DMS153 (cell line): ENCODE measurements at regions not wholly inside any gene's neighbourhood (a gene's known extent, or its start where the extent isn't known, plus 50 kb on each side); places are given as distances from the start of the nearest gene placed in this dataset.
A peak's percentile ranks its signal among the peaks of the same experiment; 100 is the strongest.

Source experiments
- DNase-seq: peaks from one replicate; lab custom pipeline; 2025; lab: John Stamatoyannopoulos, UW

- no peak for DNase-seq
These were observed 306.8 kb upstream of the STT3B start for GRCh38 chr3:31225923-31226322.

GRCh38 chr3:31226346-31226745 lies 306.4 kb upstream of the STT3B start:
- DNase-seq, result no peak

GRCh38 chr3:31227131-31227562 lies 305.6 kb upstream of the STT3B start:
- DNase-seq, result peak; percentile 19

- DNase-seq, result no peak
These were observed 302.1 kb upstream of the STT3B start for GRCh38 chr3:31230425-31231223.

- DNase-seq, result no peak
These were observed 300.4 kb upstream of the STT3B start for GRCh38 chr3:31232055-31233025.

- DNase-seq, result no peak
These were observed 298.6 kb upstream of the STT3B start for GRCh38 chr3:31234145-31234544.

GRCh38 chr3:31235062-31235700 lies 297.5 kb upstream of the STT3B start:
- DNase-seq, result no peak

- DNase-seq, result no peak
These were observed 294.8 kb upstream of the STT3B start for GRCh38 chr3:31237887-31238286.

GRCh38 chr3:31240013-31240412 lies 292.7 kb upstream of the STT3B start:
- DNase-seq, result no peak

GRCh38 chr3:31240466-31240865 lies 292.3 kb upstream of the STT3B start:
- DNase-seq, result no peak

GRCh38 chr3:31240874-31241273 lies 291.9 kb upstream of the STT3B start:
- no peak for DNase-seq

GRCh38 chr3:31241533-31241932 lies 291.2 kb upstream of the STT3B start:
- no peak for DNase-seq

GRCh38 chr3:31242026-31242960 lies 290.4 kb upstream of the STT3B start:
- no peak for DNase-seq

GRCh38 chr3:31244929-31245817 lies 287.6 kb upstream of the STT3B start:
- no peak for DNase-seq

GRCh38 chr3:31246293-31247062 lies 286.2 kb upstream of the STT3B start:
- DNase-seq, result no peak

- DNase-seq, result no peak
These were observed 285.7 kb upstream of the STT3B start for GRCh38 chr3:31247063-31247447.

GRCh38 chr3:31247850-31248562 lies 284.7 kb upstream of the STT3B start:
- peak; percentile 61 for DNase-seq

GRCh38 chr3:31248563-31248992 lies 284.1 kb upstream of the STT3B start:
- no peak for DNase-seq

- DNase-seq, result no peak
These were observed 283.2 kb upstream of the STT3B start for GRCh38 chr3:31249545-31249944.
